ENCODE measurements at regions not wholly inside any gene's neighbourhood (a gene's known extent, or its start where the extent isn't known, plus 50 kb on each side); places are given as distances from the start of the nearest gene placed in this dataset.
A peak's percentile ranks its signal among the peaks of the same experiment; 100 is the strongest.

DNA sequence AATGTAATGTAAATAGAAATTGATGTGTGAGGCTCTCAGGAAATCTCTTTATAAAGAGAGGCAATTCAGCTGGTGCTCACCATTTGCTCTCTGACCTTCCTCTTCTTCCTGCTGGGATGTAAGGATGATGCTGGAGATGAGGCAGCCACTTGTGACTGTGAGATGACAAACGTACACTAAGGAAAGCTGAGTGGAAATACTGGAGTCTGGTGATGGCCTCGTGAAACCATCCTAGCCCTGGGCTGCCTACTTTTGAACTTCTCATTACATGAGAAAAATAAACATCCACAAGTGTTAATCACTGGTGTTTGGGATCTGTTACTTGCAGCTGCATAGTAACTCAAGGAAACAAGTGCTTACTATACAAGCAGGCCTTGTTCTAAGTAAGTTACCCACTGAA is 114.9 kb upstream of the NHSL1 start:
- no peak for DNase-seq

DNA sequence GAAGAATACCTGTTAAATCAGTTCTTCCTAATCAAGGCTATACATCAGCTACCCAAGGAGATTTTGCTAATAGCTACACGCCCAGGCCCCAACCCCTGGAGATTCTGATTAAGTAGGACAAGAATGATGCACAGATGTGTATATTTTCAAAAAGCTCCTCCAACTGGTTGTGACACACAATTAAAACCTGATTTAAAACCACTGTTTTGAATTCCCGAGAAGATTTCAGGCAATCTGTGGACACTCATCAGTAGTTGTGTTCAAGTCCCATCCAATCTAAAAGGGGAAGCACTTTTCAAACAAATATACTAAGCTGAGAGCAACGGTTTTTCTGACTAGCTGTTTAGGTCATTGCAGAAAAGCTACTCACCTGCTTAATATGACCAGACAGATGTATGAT is 118.9 kb upstream of the NHSL1 start:
- no peak for DNase-seq

DNA sequence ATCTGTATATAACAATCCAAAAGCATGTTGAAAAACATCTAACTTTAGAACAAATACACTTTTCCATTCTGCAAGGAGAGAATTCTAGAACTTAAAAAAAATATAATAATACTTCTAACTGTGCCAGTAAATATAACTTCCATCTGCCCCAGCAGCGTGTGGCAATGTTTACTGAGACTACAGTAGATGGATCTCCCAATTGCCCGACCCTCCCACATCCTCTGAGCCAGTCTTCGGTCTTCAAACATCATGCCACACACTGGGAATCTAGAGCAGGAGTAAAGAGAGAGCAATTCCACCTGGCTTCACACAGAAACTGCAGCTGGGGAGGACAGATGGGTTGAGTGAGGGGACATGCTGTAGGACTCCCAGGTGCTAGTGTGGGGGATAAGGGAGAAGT is 121.3 kb upstream of the NHSL1 start:
- DNase-seq = no peak

DNA sequence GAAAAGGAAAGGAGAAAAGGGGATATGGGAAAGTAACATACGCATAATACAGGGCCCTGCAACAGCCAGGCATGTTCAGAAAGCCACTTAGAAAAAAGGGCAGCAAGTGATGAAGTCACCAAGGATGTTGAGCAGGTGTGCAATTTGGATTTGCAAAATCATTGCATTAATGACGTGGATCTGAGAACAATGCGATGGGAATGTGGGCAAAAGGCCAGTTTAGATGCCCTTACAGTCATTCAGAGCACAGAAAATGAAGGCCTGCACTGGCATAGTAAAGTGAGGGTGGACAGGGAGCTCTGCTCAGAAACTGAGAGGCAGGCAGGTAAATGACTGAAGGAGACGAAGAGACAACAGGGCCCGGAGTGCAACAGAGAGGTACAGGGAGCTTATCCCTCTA is 123.7 kb upstream of the NHSL1 start:
- no peak for DNase-seq

DNA sequence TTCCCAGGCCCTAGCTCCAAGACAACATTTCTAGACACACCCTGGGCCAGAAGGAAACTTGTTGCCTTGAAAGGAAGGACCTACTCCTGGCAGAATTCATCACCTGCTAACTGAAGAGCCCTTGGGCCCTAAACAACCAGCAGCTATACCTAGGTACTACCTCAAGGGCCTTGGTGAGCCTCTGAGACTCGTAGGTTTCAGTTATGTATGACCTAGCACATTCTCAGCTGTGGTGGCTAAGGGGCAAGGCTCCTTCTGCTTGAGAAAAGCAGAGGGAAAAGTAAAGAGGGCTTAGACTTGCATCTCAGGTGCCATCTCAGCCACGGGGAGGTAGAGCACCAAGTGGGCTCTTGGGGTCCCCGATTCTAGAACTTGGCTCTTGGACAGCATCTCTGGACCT is 132.3 kb upstream of the NHSL1 start:
- DNase-seq = no peak

DNA sequence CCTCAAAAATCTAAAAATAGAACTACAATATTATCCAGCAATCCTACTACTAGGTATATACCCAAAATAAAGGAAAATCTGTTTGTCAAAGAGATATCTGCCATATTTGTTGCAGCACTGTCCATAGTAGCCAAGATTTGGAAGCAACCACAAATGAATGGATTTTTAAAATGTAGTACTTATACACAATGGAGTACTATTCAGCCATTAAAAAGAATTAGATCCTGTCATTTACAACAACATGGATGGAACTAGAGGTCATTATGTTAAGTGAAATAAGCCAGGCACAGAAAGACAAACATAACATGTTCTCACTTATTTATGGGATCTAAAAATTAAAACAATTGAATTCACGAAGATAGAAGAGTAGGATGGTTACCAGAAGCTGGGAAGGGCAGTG is 135.7 kb upstream of the CCDC28A start:
- no peak for DNase-seq

DNA sequence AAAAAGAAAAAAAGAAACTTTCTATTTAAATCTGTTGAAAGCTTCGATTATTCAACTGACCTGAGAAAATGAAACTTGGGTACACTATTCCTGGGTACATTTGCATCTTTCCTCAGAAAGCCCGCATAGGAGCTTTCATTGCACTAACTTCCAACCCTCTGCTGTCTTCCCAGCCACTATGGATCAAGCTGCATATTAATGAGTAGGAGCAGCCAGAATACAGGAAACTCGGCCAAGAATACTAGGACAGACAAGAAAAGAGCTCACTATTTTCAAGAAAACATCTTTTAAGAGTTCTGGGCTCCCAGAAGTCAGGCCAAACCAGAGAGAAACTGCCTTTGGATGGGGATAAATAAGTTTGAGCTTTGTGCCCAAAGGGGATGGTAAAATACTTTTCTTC is 135.0 kb upstream of the CCDC28A start:
- no peak for DNase-seq

DNA sequence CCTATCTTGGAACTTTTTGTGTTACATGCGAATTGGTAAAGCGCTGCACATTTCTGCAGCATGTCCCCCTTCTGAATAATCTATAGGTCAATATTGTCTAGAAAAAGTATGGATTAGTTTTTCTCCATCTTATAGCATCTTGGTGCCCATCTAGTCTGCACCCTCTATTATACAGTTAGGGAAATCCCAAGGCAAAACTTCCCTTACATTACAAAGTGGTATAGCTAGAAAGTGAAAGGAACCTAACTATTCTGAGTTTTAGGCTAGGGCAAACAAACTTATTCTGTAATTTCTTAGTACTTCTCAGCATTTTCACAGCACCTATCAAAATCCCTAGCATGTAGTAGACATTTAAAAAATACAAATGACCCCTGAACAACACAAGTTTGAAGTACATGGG is 133.5 kb upstream of the CCDC28A start:
- no peak for DNase-seq

DNA sequence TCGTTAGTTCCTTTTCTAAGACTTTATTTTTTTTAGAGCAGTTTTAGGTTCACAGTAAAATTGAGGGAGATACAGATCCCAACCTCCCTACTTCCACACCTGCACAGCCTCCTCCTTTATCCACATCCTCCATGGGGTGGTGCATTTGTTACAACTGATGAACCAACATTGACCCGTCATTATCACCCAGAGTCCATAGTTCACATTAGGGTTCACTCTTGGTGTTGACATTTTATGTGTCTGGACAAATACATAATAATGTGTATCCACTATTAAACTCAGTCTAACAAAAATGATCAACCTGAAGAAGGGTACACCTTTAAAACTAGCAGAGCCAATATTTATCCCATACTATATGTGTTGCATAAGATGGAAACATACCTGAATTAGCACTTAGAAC is 130.4 kb upstream of the CCDC28A start:
- no peak for DNase-seq

DNA sequence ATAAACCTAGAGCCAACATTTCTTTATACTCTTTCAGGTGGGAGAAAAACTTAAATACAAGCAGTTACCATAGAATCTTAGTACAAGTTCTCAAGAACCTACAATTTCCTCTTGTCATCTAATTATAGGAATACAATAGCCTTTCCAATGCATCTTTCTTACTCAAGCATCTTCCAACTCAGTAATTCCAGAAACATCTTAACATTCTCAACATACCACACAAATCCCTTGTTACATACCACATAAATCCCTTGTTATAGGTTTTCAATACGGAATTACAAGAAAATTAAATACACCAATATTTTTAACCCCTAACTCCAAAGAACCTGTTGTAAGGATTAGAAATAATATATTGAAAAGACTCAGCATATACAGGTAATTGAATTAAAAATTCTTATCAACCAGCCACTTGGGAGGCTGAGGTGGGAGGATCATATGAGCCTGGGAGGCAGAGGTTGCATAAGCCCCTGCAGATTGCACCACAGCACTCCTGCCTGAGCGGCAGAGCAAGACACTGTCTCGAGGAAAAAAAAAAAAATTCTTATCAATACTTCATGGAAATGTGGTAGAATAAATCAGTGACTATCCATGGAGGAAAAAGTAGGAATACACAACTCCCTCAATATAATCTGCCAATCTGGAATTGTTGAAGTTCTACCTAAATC is 127.5 kb upstream of the CCDC28A start:
- peak; percentile 24 for DNase-seq

DNA sequence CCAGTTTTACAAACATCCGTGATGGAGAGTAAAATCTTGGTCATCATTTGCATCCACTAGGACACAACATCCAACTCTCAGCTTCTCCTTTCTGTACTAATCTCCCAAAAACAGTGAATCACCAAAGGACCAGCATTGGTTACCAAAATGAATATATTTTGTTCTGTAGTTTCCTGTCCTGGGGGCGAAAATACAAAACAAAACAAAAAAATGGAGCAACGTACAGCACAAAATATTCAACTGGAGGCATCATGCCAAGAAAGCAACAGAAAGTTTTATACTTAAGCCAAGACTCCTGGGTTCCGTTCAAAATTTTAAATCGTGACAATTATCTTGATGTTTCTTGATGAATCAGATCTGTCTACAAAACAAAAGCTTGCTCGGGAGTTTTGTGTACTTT is 126.6 kb upstream of the CCDC28A start:
- DNase-seq = no peak

DNA sequence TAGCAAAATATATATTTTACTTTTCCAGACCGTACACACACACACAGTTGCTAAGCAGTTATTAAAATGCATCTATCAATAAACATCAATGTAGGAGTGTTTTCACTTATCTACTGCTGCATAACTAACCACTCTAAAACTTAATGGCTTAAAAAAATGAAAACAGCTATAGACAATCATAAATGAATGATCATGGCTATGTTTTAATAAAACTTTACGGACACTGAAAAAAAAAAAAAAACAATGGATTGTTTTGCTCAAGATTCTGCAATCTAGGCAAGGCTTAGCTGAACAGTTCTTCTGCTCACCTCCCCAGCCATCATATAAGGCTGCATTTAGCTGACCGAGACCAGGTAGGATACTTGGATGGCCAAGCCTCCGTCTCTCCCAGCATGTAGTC is 125.4 kb upstream of the CCDC28A start:
- no peak for DNase-seq

DNA sequence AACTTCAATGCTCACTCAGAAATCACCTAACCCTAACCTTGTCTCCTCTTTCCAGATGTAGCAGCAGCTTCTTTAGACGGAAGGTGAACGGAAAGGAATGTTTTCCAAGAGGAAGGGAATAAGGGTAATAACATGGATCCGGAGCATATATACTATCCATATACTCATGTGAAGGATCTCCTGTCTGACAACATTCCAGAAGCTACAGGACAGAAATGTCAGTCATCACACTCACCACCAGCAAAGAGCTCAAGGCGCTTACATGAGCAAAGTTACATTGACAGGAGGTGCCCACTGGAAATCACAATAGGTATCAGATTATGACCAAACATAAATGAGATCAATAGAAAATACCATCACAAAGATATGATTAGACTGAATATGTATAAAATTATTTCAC is 122.1 kb upstream of the CCDC28A start:
- no peak for DNase-seq

DNA sequence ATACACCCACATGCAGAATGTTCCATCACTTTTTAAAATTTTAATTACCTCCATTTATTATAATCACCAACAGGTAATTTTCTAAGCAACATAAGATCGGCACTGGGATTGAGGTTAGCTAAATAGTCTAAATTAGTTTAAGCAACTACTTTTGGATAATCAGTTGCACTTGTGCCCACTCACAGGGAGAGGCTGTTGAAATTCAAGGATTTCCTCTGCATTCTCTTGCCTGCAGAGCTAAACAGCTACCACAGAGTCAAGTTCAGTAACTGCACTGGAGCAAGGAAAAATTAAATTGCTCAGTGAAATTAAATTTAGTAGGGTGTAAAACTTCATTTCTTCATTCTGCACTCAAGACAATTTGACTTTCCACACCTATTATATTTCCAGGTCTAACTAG is 120.7 kb upstream of the CCDC28A start:
- no peak for DNase-seq

DNA sequence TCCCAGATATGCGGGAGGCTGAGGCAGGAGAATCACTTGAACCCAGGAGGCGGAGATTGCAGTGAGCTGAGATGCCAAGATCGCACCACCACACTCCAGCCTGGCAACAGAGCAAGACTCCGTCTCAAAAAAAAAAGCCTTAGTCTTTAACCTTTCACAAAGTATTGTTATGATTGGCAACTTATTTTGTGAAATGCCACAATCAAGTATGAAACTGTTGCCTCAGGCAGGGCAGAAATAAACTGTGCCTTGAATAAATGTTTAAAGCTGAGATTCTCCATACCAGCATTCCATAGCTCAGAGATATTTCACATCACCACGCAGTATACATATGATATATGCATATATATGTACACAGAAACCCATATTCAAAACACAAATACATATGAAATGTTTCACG is 120.1 kb upstream of the CCDC28A start:
- DNase-seq = no peak

DNA sequence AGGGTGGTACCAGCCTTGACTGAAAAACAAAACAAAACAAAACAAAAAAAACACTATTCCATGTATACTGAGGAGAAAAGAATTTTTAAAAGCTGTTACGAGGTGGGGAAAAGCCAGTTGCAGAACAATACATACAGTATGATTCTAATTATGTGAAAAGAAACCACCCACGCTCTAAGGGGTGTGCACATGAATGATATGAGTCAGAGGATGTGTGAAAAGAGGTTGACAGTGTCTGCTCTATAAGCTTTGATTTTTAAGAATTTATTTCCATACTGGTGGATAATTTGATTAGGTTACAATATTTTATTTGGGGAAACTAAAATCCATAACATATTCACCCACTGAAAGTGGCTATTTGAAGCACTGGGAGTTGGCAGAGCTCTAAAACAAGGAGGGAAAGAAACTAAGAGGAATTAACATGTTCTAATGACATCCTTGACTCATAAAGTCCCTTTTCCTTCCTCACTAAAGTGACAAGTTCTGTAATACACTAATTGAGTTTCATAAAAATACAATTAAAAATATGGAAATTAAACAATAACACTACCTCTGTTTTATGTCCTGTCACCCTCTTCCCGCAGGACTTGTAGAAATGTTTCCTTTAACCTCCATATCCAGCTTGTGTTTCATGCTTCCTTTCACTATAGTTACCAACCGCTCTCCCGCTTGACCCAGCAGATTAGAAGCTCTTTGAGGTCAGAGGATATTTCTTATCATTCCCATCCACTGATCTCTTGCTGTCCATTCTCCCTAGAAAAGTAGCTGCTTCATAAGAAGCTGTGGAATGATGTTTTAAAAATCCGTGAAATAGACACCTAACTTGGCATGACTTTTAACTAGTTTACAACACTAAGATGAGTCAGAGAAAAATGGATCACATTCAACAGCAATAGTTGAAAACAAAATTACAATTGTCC is 118.6 kb upstream of the CCDC28A start:
- peak; percentile 88 for DNase-seq

DNA sequence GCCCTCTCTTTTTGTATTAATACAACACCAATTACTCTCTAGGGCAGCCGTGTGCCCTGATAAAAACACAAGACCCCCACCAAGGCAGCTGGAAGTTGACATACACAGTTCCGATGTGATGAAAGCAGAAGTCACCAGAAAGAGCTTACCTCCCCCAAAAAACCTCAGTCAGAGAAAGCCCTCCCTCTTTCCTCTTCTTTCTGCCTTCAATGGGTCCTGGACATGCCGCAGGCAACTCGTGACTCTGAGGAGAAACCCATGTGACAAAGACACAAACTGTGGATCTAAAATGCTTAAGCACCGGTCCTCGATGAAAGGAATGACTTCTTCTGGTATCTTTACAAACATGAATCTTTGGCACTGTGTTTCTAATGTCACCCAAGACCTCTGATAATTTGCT is 117.7 kb upstream of the CCDC28A start:
- peak; percentile 29 for DNase-seq

DNA sequence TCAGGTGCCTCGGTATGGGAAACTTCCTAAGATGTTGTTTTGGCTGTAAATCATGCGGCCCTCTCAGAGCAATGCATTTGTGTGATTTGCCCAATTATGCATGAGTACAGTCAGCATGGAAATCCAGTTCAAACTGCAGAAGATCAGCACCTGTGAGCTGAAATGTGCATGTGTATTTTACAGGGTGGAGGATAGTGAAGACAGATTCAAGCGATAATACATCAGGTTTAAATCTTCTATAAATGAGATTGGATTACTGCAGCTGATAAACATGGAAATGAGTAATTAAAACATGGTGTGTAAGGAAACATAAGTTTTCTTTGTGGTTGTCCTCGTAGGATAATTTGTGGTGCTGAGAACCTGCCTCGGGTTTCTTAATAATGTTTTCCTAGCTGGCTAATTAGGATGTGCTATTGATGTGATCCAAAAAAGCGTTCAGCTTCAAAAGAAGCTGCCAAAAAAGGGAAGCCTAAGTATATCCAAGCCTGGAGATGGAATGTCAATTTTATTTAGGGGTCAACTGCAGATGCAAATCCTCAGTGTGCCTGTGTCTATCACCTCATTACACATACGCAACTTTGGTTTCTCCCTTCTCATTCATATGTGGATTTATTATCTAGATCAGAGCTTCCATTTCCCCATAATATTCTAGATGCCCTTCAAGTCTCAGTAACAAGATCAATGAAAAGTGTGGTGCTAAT is 117.1 kb upstream of the CCDC28A start:
- no peak for DNase-seq

DNA sequence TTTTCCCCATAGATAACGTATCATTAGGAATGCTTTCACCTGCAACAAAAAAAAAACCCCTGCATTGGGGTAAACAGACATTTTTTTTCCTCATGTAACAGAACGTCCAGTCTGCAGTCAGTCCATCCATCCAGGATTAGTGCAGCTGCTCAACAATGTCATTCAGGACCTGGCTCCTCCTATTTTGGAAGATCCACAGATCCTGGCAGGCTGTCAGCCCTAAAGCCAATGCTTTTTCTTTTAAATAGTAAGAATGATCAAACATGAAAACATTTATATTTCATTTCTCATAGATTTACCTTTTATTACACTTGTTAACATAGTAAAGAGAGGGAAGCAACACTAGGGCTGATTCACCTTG is 116.5 kb upstream of the CCDC28A start:
- no peak for DNase-seq

DNA sequence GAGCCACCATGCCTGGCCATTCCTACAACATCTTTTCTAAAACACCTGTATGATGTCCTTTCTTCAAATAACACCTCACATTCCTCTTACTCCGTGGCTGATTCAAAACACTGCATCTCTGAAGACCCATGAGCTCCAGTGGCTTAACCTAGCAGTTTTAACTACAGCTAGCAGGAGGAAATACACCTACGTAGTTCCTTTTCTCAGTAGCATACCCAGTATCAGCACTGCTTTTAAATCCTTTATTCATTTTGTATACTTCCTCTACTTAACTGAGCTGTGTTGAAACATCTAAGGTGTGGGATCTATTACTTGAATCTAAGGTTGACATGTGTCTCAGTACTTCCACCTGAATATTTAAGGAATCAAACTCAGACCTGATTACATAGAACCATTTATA is 113.6 kb upstream of the CCDC28A start:
- DNase-seq = no peak

DNA sequence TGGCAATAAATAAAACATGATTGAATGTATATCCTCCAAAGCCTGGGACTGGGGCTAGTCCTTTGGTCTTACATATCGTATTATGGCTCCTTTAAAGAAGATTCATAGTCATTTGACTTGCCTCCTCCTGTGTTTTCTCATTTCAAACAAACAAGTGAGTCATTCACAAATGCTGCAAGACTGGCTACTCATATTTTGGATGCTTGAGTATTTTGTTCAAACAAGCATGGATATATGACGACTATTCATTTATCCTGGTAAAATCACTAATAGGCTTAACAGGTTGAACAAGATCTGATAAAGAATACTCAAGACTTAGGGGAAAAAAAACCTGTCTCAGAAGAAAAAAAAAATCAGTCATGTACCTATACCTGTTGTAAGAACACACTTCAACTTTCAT is 111.1 kb upstream of the CCDC28A start:
- DNase-seq = peak; percentile 75

DNA sequence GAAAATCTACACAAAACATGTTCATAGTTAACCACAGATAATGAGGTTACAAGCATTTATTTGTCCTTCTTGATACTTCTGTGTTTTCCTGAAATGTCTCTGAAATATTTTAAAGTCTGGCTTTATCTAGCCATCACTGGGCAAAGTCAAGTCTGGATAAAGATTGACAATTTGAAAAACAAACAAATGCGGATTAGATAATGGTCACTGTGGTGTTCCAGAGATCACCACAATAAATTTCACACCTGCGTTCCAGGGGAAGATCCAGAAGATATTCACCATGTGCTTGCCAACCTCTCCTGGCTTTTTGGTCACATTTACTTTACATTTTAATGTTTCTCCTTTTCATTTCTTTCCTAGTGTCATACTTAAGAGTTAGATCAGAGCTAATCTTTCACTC is 109.7 kb upstream of the CCDC28A start:
- DNase-seq = no peak

DNA sequence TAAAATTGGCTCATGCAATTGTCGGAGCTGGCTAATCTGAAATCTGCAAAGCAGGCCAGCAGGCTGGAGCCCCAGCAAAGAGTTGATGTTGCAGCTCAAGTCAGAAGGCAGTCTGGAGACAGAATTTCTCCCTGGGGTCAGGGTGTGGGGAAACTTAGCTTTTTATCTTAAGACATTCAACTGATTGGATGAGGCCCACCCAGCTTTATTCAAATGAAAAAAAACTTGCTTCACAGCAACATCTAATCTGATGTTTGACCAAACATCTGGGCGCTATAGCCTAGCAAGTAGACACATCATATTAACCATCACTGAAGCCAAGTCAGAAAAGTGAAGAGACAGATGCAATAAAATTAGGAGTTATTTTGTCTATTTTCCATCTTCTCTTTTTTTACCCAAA is 108.8 kb upstream of the CCDC28A start:
- no peak for DNase-seq

DNA sequence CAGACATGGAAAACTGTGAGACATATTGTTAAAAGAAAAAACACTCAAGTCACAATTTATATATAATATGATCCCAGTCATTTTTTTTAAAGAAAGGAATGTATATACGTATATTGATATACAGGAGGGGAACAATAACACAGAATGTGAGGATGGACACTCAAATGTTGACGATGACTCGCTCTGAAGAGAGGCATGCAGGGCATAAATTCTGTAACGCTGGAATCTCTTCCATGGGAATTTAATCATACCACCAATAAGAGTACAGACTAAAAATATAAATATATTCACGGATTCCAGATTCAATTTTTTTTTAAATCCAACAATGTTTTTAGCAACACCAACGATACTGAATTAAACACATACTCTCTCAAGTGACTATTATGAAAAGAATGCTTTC is 106.9 kb upstream of the CCDC28A start:
- DNase-seq = no peak
